ENCODE measurements at regions not wholly inside any gene's neighbourhood (a gene's known extent, or its start where the extent isn't known, plus 50 kb on each side); places are given as distances from the start of the nearest gene placed in this dataset.

- H3K9me3 Mint-ChIP-seq: peaks cover 0 to 6% of the 10 kb centered on the region in 2 experiments; a peak in 1 of 5 replicates
- no peak overlapping the region for H3K14ac ChIP-seq (ENCODE audit: insufficient read depth, low read length)
- DNase-seq: no peak
- no peaks in the 10 kb centered on the region for H3K4me1 ChIP-seq (ENCODE audit: insufficient read depth, low read length)
- no peak overlapping the region for H2BK120ac ChIP-seq (ENCODE audit: low read depth, low read length, poor library complexity, severe bottlenecking)
- no peak overlapping the region for H3K23ac ChIP-seq (ENCODE audit: insufficient read length, low read depth, low read length)
- no peaks in the 10 kb centered on the region for H3K23me2 ChIP-seq (ENCODE audit: insufficient read length, low read depth, low read length, poor library complexity, severe bottlenecking)
- H2AFZ ChIP-seq (ENCODE audit: low read length): no peak overlapping the region
- H3K79me2 ChIP-seq (ENCODE audit: insufficient read depth, low read length): no peaks in the 10 kb centered on the region
- H2BK12ac ChIP-seq (ENCODE audit: insufficient read length, low read depth, low read length): no peak overlapping the region
- H2AK5ac ChIP-seq (ENCODE audit: insufficient read length, low read length): no peak overlapping the region
- H3K4me3 Mint-ChIP-seq: no peak overlapping the region
- no peak for TF ChIP-seq CTCF (conservative IDR thresholded peaks at IDR 0.05)
- WGBS (ENCODE audit: extremely low coverage, insufficient read length, low lambda C conversion rate): no CpG with 5 or more reads among the region's 4 CpGs
- H3K4ac ChIP-seq (ENCODE audit: low read depth, low read length): no peak overlapping the region
- H2BK5ac ChIP-seq (ENCODE audit: insufficient read length, low read length): no peak overlapping the region
- H3K27ac Mint-ChIP-seq: no peak overlapping the region
- H3K36me3 Mint-ChIP-seq (ENCODE audit: insufficient read depth in 1 of 3, low read depth in 3 of 3): peaks cover 0 to 7% (median 0%) of the 10 kb centered on the region in 3 experiments; a peak in 2 of 7 replicates
- no peak overlapping the region for H4K91ac ChIP-seq (ENCODE audit: insufficient read length, low read depth, low read length)
- H3K18ac ChIP-seq (ENCODE audit: insufficient read length, low read depth, low read length): no peak overlapping the region
- no peak overlapping the region for H3K9ac ChIP-seq (ENCODE audit: extremely low read depth, insufficient read length, low read length)
- no peak overlapping the region for H3K27ac ChIP-seq (ENCODE audit: insufficient read length, low read depth, low read length)
- H4K8ac ChIP-seq (replicated peaks; ENCODE audit: insufficient read length, low read depth, low read length): no peak overlapping the region
- H3K27me3 Mint-ChIP-seq (ENCODE audit: low read depth): no peaks in the 10 kb centered on the region
- H3K4me2 ChIP-seq (ENCODE audit: insufficient read depth, insufficient read length, low read length): no peak overlapping the region
- no peak overlapping the region for H2BK15ac ChIP-seq (ENCODE audit: low read depth, low read length)
- no peaks in the 10 kb centered on the region for H3K79me1 ChIP-seq (ENCODE audit: insufficient read depth, low read depth, low read length, poor library complexity, severe bottlenecking)
- no peak overlapping the region for H3T11ph ChIP-seq (ENCODE audit: low read length)
- H4K20me1 ChIP-seq (ENCODE audit: control insufficient read depth, insufficient read depth, insufficient read length): no peaks in the 10 kb centered on the region
- H3K4me1 Mint-ChIP-seq: peaks cover 0 to 2% of the 10 kb centered on the region in 2 experiments; a peak in 1 of 4 replicates
- H3K9me3 ChIP-seq (ENCODE audit: control insufficient read depth, low read depth, low read length): no peaks in the 10 kb centered on the region
- no peak overlapping the region for H2BK20ac ChIP-seq (ENCODE audit: low read depth, low read length, poor library complexity, severe bottlenecking)
- H3K27me3 ChIP-seq (ENCODE audit: insufficient read depth, low read length): no peaks in the 10 kb centered on the region
- no peak overlapping the region for H3K56ac ChIP-seq (ENCODE audit: insufficient read length, low read depth, low read length)
- H4K5ac ChIP-seq (ENCODE audit: insufficient read length, low read depth, low read length): no peak overlapping the region
These were observed 263.2 kb downstream of the CMPK2 start for GRCh38 chr2:6602471-6602870.

Measured in H9 (cell line).